Heart left ventricle (tissue), 16 donors: ENCODE measurements at regions not wholly inside any gene's neighbourhood (a gene's known extent, or its start where the extent isn't known, plus 50 kb on each side); places are given as distances from the start of the nearest gene placed in this dataset.

Experiments used
- ATAC-seq, 4 donors: fragments of 200-7000 bp; cut with Tn5 transposase; one replicate each; pipeline ENCODE4 v1.9.1; 2020 to 2022; ENCODE audit warnings: moderate library complexity in 4 of 4, mild to moderate bottlenecking in 3 of 4, moderate number of reproducible peaks in 1 of 4
- DNase-seq, 5 donors: peaks; one replicate each; pipeline ENCODE4 v3.0.0-alpha.2; 2020
- H3K27ac ChIP-seq, 12 donors: fragments of 200-600 bp; sonication (generic) in 4 of 12; one replicate each; pipeline versions ENCODE4 v1.5.0 to v1.8.0; 2016 to 2022; ENCODE audit warnings: mild to moderate bottlenecking in 2 of 12
- H3K27me3 ChIP-seq, 9 donors: fragments of 200-600 bp; sonication (generic) in 2 of 9; one replicate each; pipeline versions ENCODE4 v1.5.1 to v1.8.0; 2016 to 2022; ENCODE audit warnings: mild to moderate bottlenecking in 3 of 9
- H3K36me3 ChIP-seq, 9 donors: fragments of 200-600 bp; sonication (generic) in 2 of 9; one replicate each; pipeline versions ENCODE4 v1.5.0 to v1.8.0; 2018 to 2022; ENCODE audit warnings: mild to moderate bottlenecking in 2 of 9
- H3K4me1 ChIP-seq, 12 donors: fragments of 200-600 bp; sonication (generic) in 4 of 12; one replicate each; pipeline versions ENCODE4 v1.5.0 to v1.8.0; 2016 to 2022; ENCODE audit warnings: mild to moderate bottlenecking in 3 of 12
- H3K4me3 ChIP-seq, 12 donors: fragments of 200-600 bp; sonication (generic) in 4 of 12; one replicate each; pipeline versions ENCODE4 v1.5.0 to v1.8.0; 2017 to 2022; ENCODE audit warnings: mild to moderate bottlenecking in 9 of 12, moderate library complexity in 4 of 12
- H3K9me3 ChIP-seq, 12 donors: fragments of 200-600 bp; sonication (generic) in 4 of 12; one replicate each; pipeline versions ENCODE4 v1.5.0 to v1.8.0; 2016 to 2022; ENCODE audit warnings: mild to moderate bottlenecking in 1 of 12
- POLR2A ChIP-seq, 2 donors: fragments of 450-650 bp; IDR thresholded peaks; one replicate each; pipeline ENCODE4 v1.6.1; 2017; ENCODE audit warnings: antibody characterized with exemption in 2 of 2, mild to moderate bottlenecking in 2 of 2, moderate library complexity in 2 of 2
- WGBS, 4 donors: extraction: QIAGEN DNeasy Blood & Tissue Kit in 2 of 4; methylation state at CpG; one replicate each; pipeline versions ENCODE4 v1.1.5 to v1.1.7; 2013 to 2018; 5-methylcytosine and 5-hydroxymethylcytosine counted together
- intact Hi-C, 10 donors: fragments of 100-400 bp; cut with DNase I; formaldehyde crosslinking; loops; one replicate each; pipeline versions ENCODE4 v1.11.1 to v1.14.2; 2022
- TF ChIP-seq, protein P1 (sequence below), 12 donors: fragments of 200-600 bp; sonication (generic) in 4 of 12; IDR thresholded peaks; one replicate each; pipeline versions ENCODE4 v1.5.0 to v1.8.0; 2018 to 2022; ENCODE audit warnings: antibody characterized with exemption in 12 of 12, mild to moderate bottlenecking in 5 of 12
- donor health status: ischemic (EF 13 %, LVEDD 7.1; RV severe dilation, severe dysfunction).
- donor health status: healthy with polysubstance abuse.
- donor health status: DM: no; HTN: yes; CAD: no.
- donor health status: DM: no; HTN: no; CAD: no.
- donor health status: ischemic (EF 25% LVEDD 6.9; RV normal size, moderate dysfunction).
- donor health status: ischemic (EF 25% LVEDD 5.7; RV mildly dilated, moderate dysfunction).
- donor health status: healthy.
- donor health status: DM: yes; HTN: yes; CAD: no.
- donor health status: ischemic (EF 35%, LVEDD 5.7; RV mildly dilated, moderate dysfunction).
- donor health status: nonischemic (EF 11% LVEDD 7.7; RV severe dilation, severe dysfunction).
- donor health status: DM: yes; HTN: yes; CAD: no.
- donor health status: PGD.
- donor health status: ischemic (EF 29% LVEDD 5.4; RV normal size, mild dysfunction).
- donor health status: nonischemic (EF 23%, LVEDD 6.1; RV moderate dilation, normal function).

DNA sequence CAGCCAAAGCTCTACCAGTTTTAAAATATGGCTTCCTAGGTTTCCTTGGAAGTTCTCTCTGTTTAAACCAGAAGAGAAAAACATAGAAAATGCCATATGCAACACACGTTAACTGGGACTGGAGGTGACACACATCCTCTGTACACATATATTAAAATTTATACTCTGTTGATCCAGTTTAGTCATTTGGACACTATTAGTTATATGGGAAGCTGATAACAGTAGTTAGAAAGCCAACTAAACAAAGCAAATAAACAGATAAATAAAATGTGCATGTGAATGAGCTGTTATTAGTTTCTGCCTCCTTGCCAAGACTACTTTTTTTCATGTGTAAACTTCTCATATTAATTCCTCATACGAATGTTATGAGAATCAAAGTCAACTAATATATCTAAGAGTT is 1249.2 kb upstream of the CDH6 start:
- Histone ChIP-seq H3K27me3 (no peaks in the 10 kb centered on the region), H3K36me3 (no peaks in the 10 kb centered on the region), H3K27ac (no peak overlapping the region), H3K4me1 (no peaks in the 10 kb centered on the region), H3K4me3 (no peak overlapping the region), H3K9me3 (no peaks in the 10 kb centered on the region)
- 83 to 89% (median 86%) methylated on average over 2 of the region's 2 CpGs for WGBS, 4 donors
- intact Hi-C loops: no loop called here
- ATAC-seq: no peak
- TF ChIP-seq, protein P1, sequence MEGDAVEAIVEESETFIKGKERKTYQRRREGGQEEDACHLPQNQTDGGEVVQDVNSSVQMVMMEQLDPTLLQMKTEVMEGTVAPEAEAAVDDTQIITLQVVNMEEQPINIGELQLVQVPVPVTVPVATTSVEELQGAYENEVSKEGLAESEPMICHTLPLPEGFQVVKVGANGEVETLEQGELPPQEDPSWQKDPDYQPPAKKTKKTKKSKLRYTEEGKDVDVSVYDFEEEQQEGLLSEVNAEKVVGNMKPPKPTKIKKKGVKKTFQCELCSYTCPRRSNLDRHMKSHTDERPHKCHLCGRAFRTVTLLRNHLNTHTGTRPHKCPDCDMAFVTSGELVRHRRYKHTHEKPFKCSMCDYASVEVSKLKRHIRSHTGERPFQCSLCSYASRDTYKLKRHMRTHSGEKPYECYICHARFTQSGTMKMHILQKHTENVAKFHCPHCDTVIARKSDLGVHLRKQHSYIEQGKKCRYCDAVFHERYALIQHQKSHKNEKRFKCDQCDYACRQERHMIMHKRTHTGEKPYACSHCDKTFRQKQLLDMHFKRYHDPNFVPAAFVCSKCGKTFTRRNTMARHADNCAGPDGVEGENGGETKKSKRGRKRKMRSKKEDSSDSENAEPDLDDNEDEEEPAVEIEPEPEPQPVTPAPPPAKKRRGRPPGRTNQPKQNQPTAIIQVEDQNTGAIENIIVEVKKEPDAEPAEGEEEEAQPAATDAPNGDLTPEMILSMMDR (IDR thresholded peaks at IDR 0.05): no peak
- no peak for TF ChIP-seq POLR2A (IDR thresholded peaks at IDR 0.05)
- no peak for DNase-seq

DNA sequence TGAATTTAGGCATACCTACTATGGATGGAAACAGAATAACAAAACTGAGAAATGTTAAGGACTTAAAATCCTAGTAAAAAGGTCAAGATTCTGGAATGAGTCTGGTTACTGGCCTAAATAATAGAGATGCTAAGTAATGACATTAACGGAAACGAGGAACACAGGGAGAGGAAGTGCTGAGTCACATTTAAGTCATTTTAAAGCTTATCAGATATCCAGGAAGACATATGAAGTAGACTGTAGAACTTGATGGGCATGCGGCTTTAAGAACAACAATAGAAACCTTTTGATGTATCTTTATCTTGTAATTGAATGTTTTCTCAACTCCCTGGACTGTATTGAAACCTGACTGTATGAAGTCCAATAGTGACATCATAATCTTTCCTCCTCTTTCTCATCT is 1251.4 kb upstream of the CDH6 start:
- H3K36me3 ChIP-seq: no peaks in the 10 kb centered on the region
- DNase-seq (no peak), ATAC-seq (no peak)
- H3K4me3 ChIP-seq: no peak overlapping the region
- intact Hi-C loops: no loop called here
- no peaks in the 10 kb centered on the region for H3K27me3 ChIP-seq
- H3K27ac ChIP-seq: no peak overlapping the region
- H3K9me3 ChIP-seq: no peaks in the 10 kb centered on the region
- no peaks in the 10 kb centered on the region for H3K4me1 ChIP-seq
- 40 to 56% (median 52%) methylated on average over 3 of the region's 3 CpGs for WGBS, 4 donors
- no peak for TF ChIP-seq POLR2A (IDR thresholded peaks at IDR 0.05)
- TF ChIP-seq, protein P1 (IDR thresholded peaks at IDR 0.05): no peak

DNA sequence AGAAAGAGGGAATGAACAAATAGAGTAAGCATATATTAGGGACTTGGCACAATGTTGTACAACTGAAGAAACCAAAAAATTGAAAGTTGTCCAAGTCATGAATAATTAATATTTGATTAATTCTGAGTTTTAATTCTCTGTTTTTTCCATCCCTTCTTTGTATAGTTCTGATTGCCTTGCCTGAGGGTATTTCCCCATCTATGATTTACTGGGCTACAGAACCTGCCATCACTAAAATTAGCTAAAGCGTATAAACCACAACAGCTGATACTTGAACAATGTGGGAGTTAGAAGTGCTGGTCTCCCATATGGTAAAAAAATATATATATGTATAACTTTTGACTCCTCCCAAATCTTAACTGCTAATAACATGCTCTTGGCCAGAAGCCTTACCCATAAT is 1253.5 kb upstream of the CDH6 start:
- intact Hi-C loops: no loop called here
- DNase-seq: no peak
- Histone ChIP-seq H3K9me3 (no peaks in the 10 kb centered on the region), H3K4me3 (no peak overlapping the region), H3K36me3 (no peaks in the 10 kb centered on the region), H3K4me1 (no peaks in the 10 kb centered on the region), H3K27ac (no peak overlapping the region), H3K27me3 (no peaks in the 10 kb centered on the region)
- TF ChIP-seq POLR2A (IDR thresholded peaks at IDR 0.05): no peak
- TF ChIP-seq, protein P1 (IDR thresholded peaks at IDR 0.05): no peak
- WGBS, 4 donors: 82 to 93% (median 83%) methylated on average over 1 of the region's 1 CpG
- no peak for ATAC-seq

DNA sequence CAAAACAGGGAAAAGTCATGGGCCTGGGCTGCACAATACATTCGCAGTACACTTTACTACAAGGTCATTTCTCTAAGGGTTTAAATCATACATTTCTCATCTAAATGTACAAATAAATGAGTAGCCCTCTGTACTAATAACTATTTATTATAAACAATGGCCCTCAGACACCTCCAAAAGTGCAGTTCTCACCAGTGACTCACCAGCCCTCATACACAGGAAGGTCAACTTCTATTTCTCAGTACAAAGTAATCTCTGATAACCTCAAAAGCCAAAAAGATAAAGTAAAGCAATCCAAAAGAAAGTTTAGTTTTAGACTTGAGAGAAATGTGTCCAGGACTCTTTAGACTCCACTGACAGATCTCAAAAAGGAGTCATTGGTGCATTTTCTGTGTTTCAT is 1258.1 kb upstream of the CDH6 start:
- Histone ChIP-seq H3K36me3 (no peaks in the 10 kb centered on the region), H3K4me3 (no peak overlapping the region), H3K27ac (no peak overlapping the region), H3K27me3 (no peaks in the 10 kb centered on the region), H3K9me3 (no peaks in the 10 kb centered on the region), H3K4me1 (no peaks in the 10 kb centered on the region)
- WGBS, 4 donors: 88 to 98% (median 91%) methylated on average over 1 of the region's 1 CpG
- intact Hi-C loops: no loop called here
- DNase-seq (no peak), ATAC-seq (no peak)
- no peak for TF ChIP-seq POLR2A (IDR thresholded peaks at IDR 0.05)
- TF ChIP-seq, protein P1 (IDR thresholded peaks at IDR 0.05): no peak
